ENCODE measurements at regions not wholly inside any gene's neighbourhood (a gene's known extent, or its start where the extent isn't known, plus 50 kb on each side); places are given as distances from the start of the nearest gene placed in this dataset.

- H3K9me3 Mint-ChIP-seq: no peaks in the 10 kb centered on the region
- H3K27me3 Mint-ChIP-seq: no peaks in the 10 kb centered on the region
- no peaks in the 10 kb centered on the region for H3K4me1 Mint-ChIP-seq
- no peak overlapping the region for H3K4me3 Mint-ChIP-seq
- no peaks in the 10 kb centered on the region for H3K36me3 Mint-ChIP-seq
- no peak overlapping the region for H3K27ac Mint-ChIP-seq
Observed at GRCh38 chr12:40616383-40616915, 75.8 kb upstream of the CNTN1 start.

- Mint-ChIP-seq H3K4me3 (no peak overlapping the region), H3K9me3 (no peaks in the 10 kb centered on the region), H3K4me1 (no peaks in the 10 kb centered on the region), H3K27me3 (peaks cover 3% of the 10 kb centered on the region), H3K36me3 (peaks cover 3% of the 10 kb centered on the region), H3K27ac (no peak overlapping the region)
Observed at GRCh38 chr12:40618636-40619035, 73.6 kb upstream of the CNTN1 start.

GRCh38 chr12:40620564-40621019, 71.6 kb upstream of the CNTN1 start:
- H3K4me3 Mint-ChIP-seq: no peak overlapping the region
- no peaks in the 10 kb centered on the region for H3K9me3 Mint-ChIP-seq
- H3K27me3 Mint-ChIP-seq: peaks cover 3% of the 10 kb centered on the region
- no peak overlapping the region for H3K27ac Mint-ChIP-seq
- H3K4me1 Mint-ChIP-seq: no peaks in the 10 kb centered on the region
- H3K36me3 Mint-ChIP-seq: peaks cover 3% of the 10 kb centered on the region

- no peaks in the 10 kb centered on the region for H3K4me1 Mint-ChIP-seq
- no peak overlapping the region for H3K27ac Mint-ChIP-seq
- H3K27me3 Mint-ChIP-seq: peaks cover 3% of the 10 kb centered on the region
- H3K4me3 Mint-ChIP-seq: no peak overlapping the region
- H3K36me3 Mint-ChIP-seq: peaks cover 3% of the 10 kb centered on the region
- H3K9me3 Mint-ChIP-seq: no peaks in the 10 kb centered on the region
Observed at GRCh38 chr12:40622246-40622838, 69.9 kb upstream of the CNTN1 start.

GRCh38 chr12:40632171-40632570, 60.1 kb upstream of the CNTN1 start:
- no peaks in the 10 kb centered on the region for H3K4me1 Mint-ChIP-seq
- H3K36me3 Mint-ChIP-seq: no peaks in the 10 kb centered on the region
- H3K4me3 Mint-ChIP-seq: no peak overlapping the region
- no peak overlapping the region for H3K27ac Mint-ChIP-seq
- H3K27me3 Mint-ChIP-seq: no peaks in the 10 kb centered on the region
- peaks cover 0 to 1% (median 0%) of the 10 kb centered on the region in 3 donors for H3K9me3 Mint-ChIP-seq

- peaks cover 0 to 1% (median 0%) of the 10 kb centered on the region in 3 donors for H3K9me3 Mint-ChIP-seq
- no peaks in the 10 kb centered on the region for H3K4me1 Mint-ChIP-seq
- H3K36me3 Mint-ChIP-seq: no peaks in the 10 kb centered on the region
- H3K4me3 Mint-ChIP-seq: no peak overlapping the region
- no peaks in the 10 kb centered on the region for H3K27me3 Mint-ChIP-seq
- H3K27ac Mint-ChIP-seq: no peak overlapping the region
Observed at GRCh38 chr12:40632933-40633332, 59.3 kb upstream of the CNTN1 start.

GRCh38 chr12:40634517-40635131, 57.6 kb upstream of the CNTN1 start:
- Mint-ChIP-seq H3K9me3 (peaks cover 0 to 5% (median 3%) of the 10 kb centered on the region in 3 donors), H3K27ac (no peak overlapping the region), H3K27me3 (no peaks in the 10 kb centered on the region), H3K36me3 (no peaks in the 10 kb centered on the region), H3K4me1 (no peaks in the 10 kb centered on the region), H3K4me3 (no peak overlapping the region)

- Mint-ChIP-seq H3K27me3 (no peaks in the 10 kb centered on the region), H3K4me1 (no peaks in the 10 kb centered on the region), H3K4me3 (no peak overlapping the region), H3K27ac (no peak overlapping the region), H3K9me3 (peaks cover 2 to 5% (median 4%) of the 10 kb centered on the region in 3 donors), H3K36me3 (no peaks in the 10 kb centered on the region)
Observed at GRCh38 chr12:40635141-40635731, 57.0 kb upstream of the CNTN1 start.
